A549 (cell line): ENCODE measurements at regions not wholly inside any gene's neighbourhood (a gene's known extent, or its start where the extent isn't known, plus 50 kb on each side); places are given as distances from the start of the nearest gene placed in this dataset.

Experiments
- CEBPB ChIP-seq, 2 experiments: fragments of >200 bp in 1 of 2; sonication (Bioruptor Twin) in 1 of 2; formaldehyde crosslinking in 1 of 2; IDR thresholded peaks; 2 replicates each; pipeline ENCODE4 v1.6.1; 2012 to 2016
- JUN ChIP-seq, 2 experiments: fragments of >200 bp; sonication (Bioruptor Twin); formaldehyde crosslinking; IDR thresholded peaks; 2 replicates in 1 of 2; 3 replicates in 1 of 2; pipeline ENCODE4 v1.6.1; 2016 to 2017
- MAZ ChIP-seq: fragments of 150-350 bp; IDR thresholded peaks from 2 replicates; pipeline ENCODE4 v1.6.1; 2014; ENCODE audit warnings: antibody characterized with exemption, low read depth, low read length, borderline replicate concordance
- NPAS2 ChIP-seq: fragments of 250-450 bp; sonication (Bioruptor Pico); IDR thresholded peaks from 2 replicates; pipeline ENCODE4 v1.8.0; 2022; ENCODE audit warnings: mild to moderate bottlenecking, moderate library complexity, borderline replicate concordance
- PHF8 ChIP-seq: fragments of 200-600 bp; sonication (generic); IDR thresholded peaks from 2 replicates; pipeline ENCODE4 v1.6.1; 2016; ENCODE audit warnings: low read depth, mild to moderate bottlenecking, antibody characterized with exemption, moderate library complexity, borderline replicate concordance
- RAD21 ChIP-seq, 2 experiments: fragments of >200 bp in 1 of 2; sonication (Bioruptor Twin) in 1 of 2; formaldehyde crosslinking in 1 of 2; IDR thresholded peaks in 1 of 2; conservative IDR thresholded peaks in 1 of 2; 2 replicates in 1 of 2; 3 replicates in 1 of 2; pipeline ENCODE4 v1.6.1; 2012 to 2018; ENCODE audit warnings: inconsistent platforms in 1 of 2
- RNF2 ChIP-seq: fragments of 200-600 bp; sonication (generic); IDR thresholded peaks from 2 replicates; pipeline ENCODE4 v1.6.1; 2016; ENCODE audit warnings: low read depth, mild to moderate bottlenecking, antibody characterized with exemption, moderate library complexity, borderline replicate concordance
- SREBF2 ChIP-seq: fragments of 450-650 bp; IDR thresholded peaks from 2 replicates; pipeline ENCODE4 v1.6.1; 2014; ENCODE audit warnings: mild to moderate bottlenecking, moderate library complexity
- TF ChIP-seq, protein P1 (sequence below): fragments of >200 bp; sonication (Bioruptor Twin); formaldehyde crosslinking; IDR thresholded peaks from 3 replicates; pipeline ENCODE4 v1.5.1; 2016
- TF ChIP-seq, protein P2 (sequence below): IDR thresholded peaks from 2 replicates; pipeline ENCODE4 v1.6.1; 2012
- TF ChIP-seq, protein P3 (sequence below): fragments of 150-350 bp; IDR thresholded peaks from 2 replicates; pipeline ENCODE4 v1.6.1; 2014; ENCODE audit warnings: low read depth, mild to moderate bottlenecking, low read length
- TF ChIP-seq, protein P4 (sequence below): fragments of 450-650 bp; IDR thresholded peaks from 2 replicates; pipeline ENCODE4 v1.6.1; 2014; ENCODE audit warnings: antibody characterized with exemption

DNA sequence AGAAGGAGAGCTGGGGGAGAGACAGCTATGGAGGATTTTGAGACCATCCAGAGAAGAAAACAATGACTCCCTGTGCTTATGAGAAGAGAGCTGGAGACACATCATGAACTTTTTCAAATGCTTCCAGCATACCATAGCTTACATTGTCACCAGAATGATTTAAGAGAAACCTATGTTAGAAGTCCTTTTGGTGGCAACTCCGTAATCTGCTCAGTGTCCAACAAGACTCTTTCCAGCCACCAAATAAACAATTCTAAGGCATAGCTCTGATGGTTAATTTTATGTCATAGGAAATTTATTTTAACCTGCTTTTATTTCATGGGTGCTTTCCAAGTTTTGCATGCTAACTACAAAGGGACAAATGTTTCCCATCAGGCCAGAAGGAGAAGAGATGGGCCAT is 200.3 kb upstream of the MCTP2 start:
- no peak for TF ChIP-seq MAZ
- no peak for TF ChIP-seq RNF2
- TF ChIP-seq, protein P1, sequence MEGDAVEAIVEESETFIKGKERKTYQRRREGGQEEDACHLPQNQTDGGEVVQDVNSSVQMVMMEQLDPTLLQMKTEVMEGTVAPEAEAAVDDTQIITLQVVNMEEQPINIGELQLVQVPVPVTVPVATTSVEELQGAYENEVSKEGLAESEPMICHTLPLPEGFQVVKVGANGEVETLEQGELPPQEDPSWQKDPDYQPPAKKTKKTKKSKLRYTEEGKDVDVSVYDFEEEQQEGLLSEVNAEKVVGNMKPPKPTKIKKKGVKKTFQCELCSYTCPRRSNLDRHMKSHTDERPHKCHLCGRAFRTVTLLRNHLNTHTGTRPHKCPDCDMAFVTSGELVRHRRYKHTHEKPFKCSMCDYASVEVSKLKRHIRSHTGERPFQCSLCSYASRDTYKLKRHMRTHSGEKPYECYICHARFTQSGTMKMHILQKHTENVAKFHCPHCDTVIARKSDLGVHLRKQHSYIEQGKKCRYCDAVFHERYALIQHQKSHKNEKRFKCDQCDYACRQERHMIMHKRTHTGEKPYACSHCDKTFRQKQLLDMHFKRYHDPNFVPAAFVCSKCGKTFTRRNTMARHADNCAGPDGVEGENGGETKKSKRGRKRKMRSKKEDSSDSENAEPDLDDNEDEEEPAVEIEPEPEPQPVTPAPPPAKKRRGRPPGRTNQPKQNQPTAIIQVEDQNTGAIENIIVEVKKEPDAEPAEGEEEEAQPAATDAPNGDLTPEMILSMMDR = no peak
- no peak for TF ChIP-seq SREBF2
- TF ChIP-seq, protein P2, sequence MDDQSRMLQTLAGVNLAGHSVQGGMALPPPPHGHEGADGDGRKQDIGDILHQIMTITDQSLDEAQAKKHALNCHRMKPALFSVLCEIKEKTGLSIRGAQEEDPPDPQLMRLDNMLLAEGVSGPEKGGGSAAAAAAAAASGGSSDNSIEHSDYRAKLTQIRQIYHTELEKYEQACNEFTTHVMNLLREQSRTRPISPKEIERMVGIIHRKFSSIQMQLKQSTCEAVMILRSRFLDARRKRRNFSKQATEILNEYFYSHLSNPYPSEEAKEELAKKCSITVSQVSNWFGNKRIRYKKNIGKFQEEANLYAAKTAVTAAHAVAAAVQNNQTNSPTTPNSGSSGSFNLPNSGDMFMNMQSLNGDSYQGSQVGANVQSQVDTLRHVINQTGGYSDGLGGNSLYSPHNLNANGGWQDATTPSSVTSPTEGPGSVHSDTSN = no peak
- TF ChIP-seq, protein P3, sequence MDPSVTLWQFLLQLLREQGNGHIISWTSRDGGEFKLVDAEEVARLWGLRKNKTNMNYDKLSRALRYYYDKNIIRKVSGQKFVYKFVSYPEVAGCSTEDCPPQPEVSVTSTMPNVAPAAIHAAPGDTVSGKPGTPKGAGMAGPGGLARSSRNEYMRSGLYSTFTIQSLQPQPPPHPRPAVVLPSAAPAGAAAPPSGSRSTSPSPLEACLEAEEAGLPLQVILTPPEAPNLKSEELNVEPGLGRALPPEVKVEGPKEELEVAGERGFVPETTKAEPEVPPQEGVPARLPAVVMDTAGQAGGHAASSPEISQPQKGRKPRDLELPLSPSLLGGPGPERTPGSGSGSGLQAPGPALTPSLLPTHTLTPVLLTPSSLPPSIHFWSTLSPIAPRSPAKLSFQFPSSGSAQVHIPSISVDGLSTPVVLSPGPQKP = no peak
- TF ChIP-seq RAD21 (conservative IDR thresholded peaks at IDR 0.05 in 1 of 2, IDR thresholded peaks at IDR 0.05 in 1 of 2) = no peak
- TF ChIP-seq, protein P4, sequence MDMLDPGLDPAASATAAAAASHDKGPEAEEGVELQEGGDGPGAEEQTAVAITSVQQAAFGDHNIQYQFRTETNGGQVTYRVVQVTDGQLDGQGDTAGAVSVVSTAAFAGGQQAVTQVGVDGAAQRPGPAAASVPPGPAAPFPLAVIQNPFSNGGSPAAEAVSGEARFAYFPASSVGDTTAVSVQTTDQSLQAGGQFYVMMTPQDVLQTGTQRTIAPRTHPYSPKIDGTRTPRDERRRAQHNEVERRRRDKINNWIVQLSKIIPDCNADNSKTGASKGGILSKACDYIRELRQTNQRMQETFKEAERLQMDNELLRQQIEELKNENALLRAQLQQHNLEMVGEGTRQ = no peak
- TF ChIP-seq PHF8 = no peak
- no peak for TF ChIP-seq NPAS2
- no peak for TF ChIP-seq CEBPB (IDR thresholded peaks at IDR 0.05)
- no peak for TF ChIP-seq JUN (IDR thresholded peaks at IDR 0.05)
